IMR-90 (cell line): ENCODE measurements at regions not wholly inside any gene's neighbourhood (a gene's known extent, or its start where the extent isn't known, plus 50 kb on each side); places are given as distances from the start of the nearest gene placed in this dataset.
"Not testable (repeated sequence)": the region's sequence is repeated elsewhere in the genome, so short reads cannot be mapped to it uniquely, and the experiment has no call there.

Experiments
- ATAC-seq: fragments of 200-7000 bp; cut with Tn5 transposase; 2 replicates; pipeline ENCODE4 v1.9.1; 2020; ENCODE audit warnings: low read depth, mild to moderate bottlenecking, moderate library complexity
- BruUV-seq: library from RNA; stranded (reverse); fragments of 400-500 nt; replicated peaks from 2 replicates; lab custom pipeline; 2021; lab: Mats Ljungman, UMichigan
- CTCF ChIA-PET: fragments of 300-600 bp; formaldehyde crosslinking; extraction: SDS; loops from one replicate; lab custom pipeline; 2021; ENCODE audit warnings: antibody characterized with exemption; lab: Yijun Ruan, JAX
- POLR2A ChIA-PET: fragments of 300-600 bp; sonication (Branson Sonifier 250); formaldehyde crosslinking; loops from one replicate; lab custom pipeline; 2022; ENCODE audit warnings: antibody characterized with exemption; ENCODE audit not compliant: unreplicated experiment; lab: Charles Lee
- DNase-seq: peaks from one replicate; pipeline ENCODE4 v3.0.0; 2013
- H2AFZ ChIP-seq: replicated peaks from 2 replicates; pipeline ENCODE3; 2013; ENCODE audit warnings: low read length, mild to moderate bottlenecking; ENCODE audit not compliant: poor library complexity
- H2AK5ac ChIP-seq: 2 replicates; pipeline ENCODE4 v1.6.1; 2013; ENCODE audit warnings: low read depth, low read length, inconsistent platforms
- H2AK9ac ChIP-seq: replicated peaks from 2 replicates; pipeline ENCODE3; 2013; ENCODE audit warnings: mild to moderate bottlenecking, low read depth, low read length, moderate library complexity; ENCODE audit not compliant: poor library complexity
- H2BK120ac ChIP-seq: 2 replicates; pipeline ENCODE4 v1.6.1; 2013; ENCODE audit warnings: low read depth, low read length, inconsistent platforms
- H2BK15ac ChIP-seq: 3 replicates; pipeline ENCODE4 v1.6.1; 2013; ENCODE audit warnings: low read depth, low read length, inconsistent platforms
- H2BK20ac ChIP-seq: 2 replicates; pipeline ENCODE4 v1.6.1; 2013; ENCODE audit warnings: low read depth, mild to moderate bottlenecking, inconsistent platforms, low read length, moderate library complexity
- H2BK5ac ChIP-seq: 2 replicates; pipeline ENCODE4 v1.6.1; 2013; ENCODE audit warnings: mild to moderate bottlenecking, low read depth, low read length, inconsistent platforms; ENCODE audit not compliant: poor library complexity, severe bottlenecking
- H3K14ac ChIP-seq: replicated peaks from 2 replicates; pipeline ENCODE4 v1.6.1; 2013; ENCODE audit warnings: low read depth, low read length, inconsistent platforms
- H3K18ac ChIP-seq: 2 replicates; pipeline ENCODE4 v1.6.1; 2013; ENCODE audit warnings: low read depth, low read length, control low read depth
- H3K23ac ChIP-seq: 2 replicates; pipeline ENCODE4 v1.6.1; 2013; ENCODE audit warnings: low read depth, low read length, inconsistent platforms
- H3K27ac ChIP-seq: 2 replicates; pipeline ENCODE4 v1.5.1; 2013; ENCODE audit warnings: mild to moderate bottlenecking, control low read depth, low read length; ENCODE audit not compliant: insufficient read depth
- H3K27me3 ChIP-seq: 2 replicates; pipeline ENCODE4 v1.6.1; 2013; ENCODE audit warnings: low read length; ENCODE audit not compliant: control insufficient read depth, insufficient read depth
- H3K36me3 ChIP-seq: 2 replicates; pipeline ENCODE4 v1.6.1; 2013; ENCODE audit warnings: low read length, mixed read lengths; ENCODE audit not compliant: control insufficient read depth, insufficient read depth
- H3K4ac ChIP-seq: 2 replicates; pipeline ENCODE4 v1.6.1; 2013; ENCODE audit warnings: low read depth, low read length, inconsistent platforms
- H3K4me1 ChIP-seq: 2 replicates; pipeline ENCODE4 v1.6.1; 2013; ENCODE audit warnings: low read length, mixed read lengths; ENCODE audit not compliant: control insufficient read depth, insufficient read depth
- H3K4me2 ChIP-seq: 2 replicates; pipeline ENCODE4 v1.6.1; 2013; ENCODE audit warnings: low read depth, mild to moderate bottlenecking, control low read depth, low read length, moderate library complexity
- H3K4me3 ChIP-seq: 2 replicates; pipeline ENCODE4 v1.5.1; 2013; ENCODE audit warnings: low read depth, mild to moderate bottlenecking, control low read depth, low read length, moderate library complexity; ENCODE audit not compliant: insufficient read depth
- H3K56ac ChIP-seq: 2 replicates; pipeline ENCODE4 v1.6.1; 2013; ENCODE audit warnings: low read length, inconsistent platforms; ENCODE audit not compliant: insufficient read depth; ENCODE audit errors: extremely low read depth
- H3K79me1 ChIP-seq, 2 experiments: 2 replicates each; pipeline ENCODE4 v1.6.1; 2013; ENCODE audit warnings: low read length in 2 of 2, inconsistent platforms in 1 of 2, low read depth in 1 of 2
- H3K9ac ChIP-seq: 2 replicates; pipeline ENCODE4 v1.6.1; 2013; ENCODE audit warnings: low read depth, low read length, control low read depth
- H3K9me1 ChIP-seq: 2 replicates; pipeline ENCODE4 v1.6.1; 2013; ENCODE audit warnings: low read length, inconsistent platforms; ENCODE audit not compliant: insufficient read depth
- H3K9me3 ChIP-seq: 2 replicates; pipeline ENCODE4 v1.6.1; 2013; ENCODE audit warnings: low read length; ENCODE audit not compliant: control insufficient read depth, insufficient read depth
- H4K20me1 ChIP-seq: 2 replicates; pipeline ENCODE4 v1.6.1; 2013; ENCODE audit warnings: low read length, inconsistent platforms; ENCODE audit not compliant: insufficient read depth
- H4K5ac ChIP-seq: 2 replicates; pipeline ENCODE4 v1.6.1; 2013; ENCODE audit warnings: mild to moderate bottlenecking, low read depth, low read length, control low read depth
- H4K8ac ChIP-seq, 2 experiments: 2 replicates each; pipeline ENCODE4 v1.6.1; 2013; ENCODE audit warnings: low read depth in 2 of 2, low read length in 2 of 2, control low read depth in 1 of 2, inconsistent platforms in 1 of 2
- H4K91ac ChIP-seq: 2 replicates; pipeline ENCODE4 v1.6.1; 2013; ENCODE audit warnings: low read depth, low read length, inconsistent platforms; ENCODE audit not compliant: insufficient read depth
- WGBS, 2 experiments: methylation state at CpG; one replicate each; pipeline versions ENCODE4 v1.1.5 to v1.1.7; 2013; ENCODE audit warnings: missing lambda C conversion rate in 2 of 2; ENCODE audit not compliant: insufficient read length in 1 of 2; ENCODE audit errors: extremely low coverage in 2 of 2; 5-methylcytosine and 5-hydroxymethylcytosine counted together
- dilution Hi-C: fragments of 300-500 bp; cut with HindIII; formaldehyde crosslinking; loops from one replicate; pipeline ENCODE4 v1.14.3; 2018; ENCODE audit warnings: low sequenced_read_pairs; ENCODE audit not compliant: unreplicated experiment
- in situ Hi-C: fragments of 300-500 bp; cut with MboI; formaldehyde crosslinking; loops from 3 replicates; pipeline ENCODE4 v1.14.3; 2019; ENCODE audit warnings: low sequenced_read_pairs, inconsistent platforms, mixed read lengths
- intact Hi-C: fragments of 100-400 bp; cut with micrococcal nuclease; formaldehyde crosslinking; loops from 2 replicates; pipeline ENCODE4 v1.10.0; 2022

- DNase-seq = peak; percentile 2
- H3K27ac ChIP-seq, H2AK9ac ChIP-seq, H3K9me1 ChIP-seq, H2AK5ac ChIP-seq, H2BK20ac ChIP-seq, H2BK120ac ChIP-seq, intact Hi-C loops, in situ Hi-C loops, H2BK15ac ChIP-seq, H3K4me1 ChIP-seq, H3K56ac ChIP-seq, H3K36me3 ChIP-seq, H3K9me3 ChIP-seq, H2AFZ ChIP-seq, H3K4me3 ChIP-seq, H2BK5ac ChIP-seq, H3K14ac ChIP-seq, H4K5ac ChIP-seq, BruUV-seq, H3K79me1 ChIP-seq, H4K8ac ChIP-seq, dilution Hi-C loops, H3K23ac ChIP-seq, H3K4me2 ChIP-seq, ATAC-seq, H4K91ac ChIP-seq, H3K4ac ChIP-seq, H4K20me1 ChIP-seq, CTCF ChIA-PET, H3K18ac ChIP-seq, H3K9ac ChIP-seq, POLR2A ChIA-PET, H3K27me3 ChIP-seq: not testable (repeated sequence)
- no CpG with 5 or more reads among the region's 6 CpGs for WGBS, 2 experiments
Measured at GRCh38 chr9:42534984-42535325, 351.5 kb downstream of the SPATA31A6 start.
